ENCODE measurements at regions not wholly inside any gene's neighbourhood (a gene's known extent, or its start where the extent isn't known, plus 50 kb on each side); places are given as distances from the start of the nearest gene placed in this dataset.

GRCh38 chr3:120528163-120528562 is 68.0 kb upstream of the NDUFB4 start (continued):
- no peak for TF ChIP-seq PREB (CRISPR knock-in tag; IDR thresholded peaks at IDR 0.05; ENCODE audit: borderline replicate concordance)

- no peaks in the 10 kb centered on the region for H3K9me3 Mint-ChIP-seq
- ChIA-PET CTCF (interaction anchor here (1.2 to 2.4 kb wide), 2 partner anchors 33 to 109 kb away, joined by 3 to 7 read pairs; no protein-coding TSS in a partner anchor), POLR2A (no interaction called here)
- no peak overlapping the region for H3K27ac Mint-ChIP-seq
- DNase-seq (ENCODE audit: low spot score), result no peak
- peaks cover 14% of the 10 kb centered on the region for H3K4me1 Mint-ChIP-seq
- no peaks in the 10 kb centered on the region; the same call in 1 of the 2 replicates for H3K27me3 Mint-ChIP-seq (ENCODE audit: low read depth)
- no peak for ATAC-seq
- no peaks in the 10 kb centered on the region for H3K36me3 Mint-ChIP-seq
- TF ChIP-seq RORB (CRISPR knock-in tag; IDR thresholded peaks at IDR 0.05) (no peak), NR3C1 (CRISPR knock-in tag; conservative IDR thresholded peaks at IDR 0.05; ENCODE audit: low read depth) (no peak), NFE2L1 (CRISPR knock-in tag; IDR thresholded peaks at IDR 0.05) (no peak), PRDM15 (CRISPR knock-in tag; IDR thresholded peaks at IDR 0.05) (no peak), ZNF219 (CRISPR knock-in tag; IDR thresholded peaks at IDR 0.05; ENCODE audit: borderline replicate concordance) (no peak), ZNF317 (CRISPR knock-in tag; IDR thresholded peaks at IDR 0.05; ENCODE audit: borderline replicate concordance, low read depth) (no peak), ZNF396 (CRISPR knock-in tag; IDR thresholded peaks at IDR 0.05; ENCODE audit: borderline replicate concordance) (no peak), ATF2 (CRISPR knock-in tag; IDR thresholded peaks at IDR 0.05; ENCODE audit: borderline replicate concordance, low read depth) (no peak), AR (CRISPR knock-in tag; IDR thresholded peaks at IDR 0.05) (no peak), MLX (CRISPR knock-in tag; IDR thresholded peaks at IDR 0.05) (no peak), NR2C2 (CRISPR knock-in tag; IDR thresholded peaks at IDR 0.05) (no peak)
- no peak overlapping the region for H3K4me3 Mint-ChIP-seq
Observed at GRCh38 chr3:120526011-120526870, 69.9 kb upstream of the NDUFB4 start.
